ENCODE measurements at regions not wholly inside any gene's neighbourhood (a gene's known extent, or its start where the extent isn't known, plus 50 kb on each side); places are given as distances from the start of the nearest gene placed in this dataset.
A peak's percentile ranks its signal among the peaks of the same experiment; 100 is the strongest.

- DNase-seq = peak; percentile 86
These were observed 51.7 kb downstream of the SCN11A start for GRCh38 chr3:39000008-39000450.

- no peak for DNase-seq
These were observed 53.7 kb downstream of the SCN11A start for GRCh38 chr3:38998086-38998485.

GRCh38 chr3:38996193-38996592, 55.6 kb downstream of the SCN11A start:
- DNase-seq = no peak

DNA sequence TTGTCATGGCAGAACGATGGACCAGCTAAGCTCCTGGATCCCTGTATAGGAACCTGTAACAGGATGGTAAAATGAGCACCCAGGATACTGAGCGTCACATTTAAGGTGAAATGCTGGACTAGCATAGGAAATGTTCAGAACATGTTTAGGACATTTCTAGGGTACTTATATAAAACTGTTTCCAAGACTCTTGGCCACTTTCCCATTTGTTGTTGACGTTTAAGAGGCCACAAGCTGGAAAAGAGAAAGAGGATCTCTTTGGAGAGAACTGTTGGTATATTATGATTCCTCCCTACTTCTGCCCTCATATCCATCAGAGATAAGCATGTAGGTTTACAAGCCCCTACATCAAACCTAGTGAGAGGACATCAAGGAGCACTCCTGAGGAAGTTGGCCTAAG, 57.5 kb downstream of the SCN11A start:
- DNase-seq = no peak

GRCh38 chr3:38992117-38992760, 59.5 kb downstream of the SCN11A start:
- no peak for DNase-seq

DNA sequence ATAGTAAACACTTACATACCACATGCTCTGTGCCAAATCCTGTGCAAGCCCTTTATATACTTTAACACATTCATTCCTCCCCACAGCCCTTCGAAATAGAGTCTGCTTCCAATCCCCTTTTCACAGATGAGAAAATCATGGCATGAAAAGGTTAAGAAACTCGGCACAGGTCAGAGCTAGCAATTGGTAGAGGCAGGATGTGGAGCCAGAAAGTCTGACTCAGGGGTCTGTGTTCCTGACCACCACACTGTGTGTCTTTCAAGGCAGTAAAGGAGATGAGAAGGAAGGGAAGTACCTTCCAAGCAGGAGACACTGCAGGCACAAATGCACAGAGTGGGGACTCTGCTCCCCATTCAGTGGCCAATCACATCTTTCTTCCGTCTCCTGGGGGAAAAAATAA, 61.1 kb downstream of the SCN11A start:
- no peak for DNase-seq

GRCh38 chr3:38989917-38990510, 61.7 kb downstream of the SCN11A start:
- no peak for DNase-seq

DNA sequence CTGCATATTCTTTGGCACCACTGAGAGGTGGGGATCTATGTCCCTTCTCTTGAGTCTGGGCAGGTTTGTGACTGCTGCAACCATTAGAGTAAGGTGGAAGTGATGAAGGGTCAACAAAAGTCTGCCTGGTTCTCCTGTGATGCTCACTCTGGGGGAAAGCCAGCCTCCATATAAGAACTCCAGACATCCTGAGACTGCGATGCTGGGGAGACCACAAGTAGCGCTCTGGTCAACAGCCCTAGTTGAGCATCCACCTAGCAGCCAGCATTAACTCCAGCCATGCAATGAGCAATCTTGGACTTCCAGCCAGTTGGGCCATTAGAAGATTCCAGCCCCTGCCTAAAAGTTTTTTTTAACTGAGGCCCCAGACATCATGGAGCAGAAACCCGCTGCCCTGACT, 62.8 kb downstream of the SCN11A start:
- no peak for DNase-seq

GRCh38 chr3:38987456-38987855, 64.3 kb downstream of the SCN11A start:
- DNase-seq = no peak

GRCh38 chr3:38986901-38987300, 64.8 kb downstream of the SCN11A start:
- no peak for DNase-seq

DNA sequence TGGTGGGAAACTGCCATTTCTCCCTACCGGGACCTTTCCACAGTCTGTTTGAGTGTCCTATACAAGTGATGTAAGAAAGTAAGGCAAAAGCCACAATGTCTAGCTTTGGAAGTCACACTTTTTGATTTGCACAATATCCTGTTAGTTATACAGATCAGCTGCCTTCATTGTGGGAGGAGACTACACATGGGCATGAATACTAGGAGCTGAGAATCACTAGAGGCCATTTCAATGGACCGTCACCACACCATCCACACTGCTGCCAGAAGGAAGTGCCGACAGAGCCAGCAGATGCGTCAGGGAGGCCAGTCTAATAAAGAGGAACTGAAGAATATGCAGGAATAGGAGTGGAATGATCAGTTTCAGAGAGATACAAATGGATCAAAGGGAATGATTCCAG, 65.8 kb downstream of the SCN11A start:
- no peak for DNase-seq

- no peak for DNase-seq
These were observed 66.2 kb downstream of the SCN11A start for GRCh38 chr3:38985581-38985980.

- DNase-seq = no peak
These were observed 67.0 kb downstream of the SCN11A start for GRCh38 chr3:38984731-38985130.

DNA sequence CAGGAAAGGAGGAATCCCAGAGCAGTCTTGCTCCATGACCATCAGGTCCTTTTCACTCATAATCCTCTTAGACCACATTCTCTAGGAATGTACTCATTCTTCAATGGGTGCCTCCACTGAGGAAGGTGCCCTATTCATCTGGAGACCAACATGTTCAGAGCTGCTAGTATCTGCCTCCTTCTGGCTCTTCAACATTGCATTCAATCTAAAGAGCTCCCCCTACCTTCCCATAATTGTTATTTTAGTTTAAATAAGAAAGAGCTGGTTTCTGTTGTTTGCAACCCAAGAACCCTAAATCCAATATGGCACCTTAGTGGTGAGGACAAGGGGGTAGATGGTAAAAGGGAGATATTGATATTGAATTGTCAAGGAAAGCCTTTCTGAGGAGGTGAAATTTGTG, 67.6 kb downstream of the SCN11A start:
- peak; percentile 10 for DNase-seq

GRCh38 chr3:38980938-38981337, 70.8 kb downstream of the SCN11A start:
- DNase-seq = peak; percentile 59

GRCh38 chr3:38978729-38979128, 73.0 kb downstream of the SCN11A start:
- no peak for DNase-seq

GRCh38 chr3:38970851-38971638, 80.7 kb downstream of the SCN11A start:
- no peak for DNase-seq

GRCh38 chr3:38969317-38970235, 82.2 kb downstream of the SCN11A start:
- DNase-seq = no peak

DNA sequence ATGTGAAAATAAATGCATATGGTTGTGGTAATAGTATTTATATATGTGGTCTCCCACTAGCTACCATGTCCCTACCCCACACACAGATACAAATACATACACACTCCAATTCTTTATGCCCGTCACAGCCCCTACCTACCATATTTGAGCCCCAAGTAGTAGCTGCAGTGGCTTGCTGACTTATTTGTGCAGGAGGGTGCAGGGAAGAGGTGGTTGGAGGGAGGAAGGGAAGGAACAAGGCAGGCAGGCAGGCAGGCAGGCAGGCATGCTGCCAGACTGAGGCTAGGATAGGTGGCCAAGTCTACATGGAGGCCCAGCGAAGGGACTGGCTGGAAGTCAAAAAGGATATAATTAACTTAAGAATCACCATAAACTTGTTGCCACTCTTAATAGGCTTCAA, 82.9 kb downstream of the SCN11A start:
- DNase-seq = no peak

DNA sequence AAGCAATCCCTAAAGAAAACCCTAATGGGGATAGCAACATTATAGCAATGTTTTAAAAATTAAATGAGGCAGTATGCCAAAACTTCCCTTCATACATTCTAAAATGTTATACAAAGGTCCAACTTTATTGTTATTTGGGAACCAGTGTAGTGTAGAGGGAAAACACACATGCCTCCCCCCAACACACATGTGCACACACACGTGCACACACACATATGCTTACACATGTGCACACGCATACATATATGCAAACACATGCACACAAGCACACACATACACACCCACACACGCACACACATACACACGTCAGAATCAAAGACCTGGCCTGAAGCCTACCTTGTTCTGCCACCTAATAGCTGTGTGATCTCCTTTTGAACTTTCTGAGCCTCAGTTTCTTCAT, 83.3 kb downstream of the SCN11A start:
- no peak for DNase-seq

DNA sequence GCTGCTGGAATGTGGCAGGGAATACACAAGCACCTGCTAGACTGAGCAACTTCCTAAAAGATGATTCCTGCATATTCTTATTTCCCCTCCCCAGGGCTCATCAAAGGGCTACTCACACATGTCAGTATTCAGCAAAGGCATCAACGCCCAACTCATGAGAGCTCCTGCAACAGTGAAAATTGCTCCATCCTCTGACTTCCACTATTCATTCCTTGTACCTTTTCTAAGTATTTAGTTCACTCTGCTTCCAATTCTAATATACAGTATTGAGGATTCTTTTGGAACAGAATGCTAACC, 84.1 kb downstream of the SCN11A start:
- DNase-seq = no peak

- DNase-seq = no peak
These were observed 84.7 kb downstream of the SCN11A start for GRCh38 chr3:38966811-38967692.

Measured in hematopoietic multipotent progenitor cell treated with erythropoietin and hydrocortisone succinate and interleukin-3 and kit ligand, for 6 days (in vitro differentiated cells).